ENCODE measurements at regions not wholly inside any gene's neighbourhood (a gene's known extent, or its start where the extent isn't known, plus 50 kb on each side); places are given as distances from the start of the nearest gene placed in this dataset.
A peak's percentile ranks its signal among the peaks of the same experiment; 100 is the strongest.
"Not testable (repeated sequence)": the region's sequence is repeated elsewhere in the genome, so short reads cannot be mapped to it uniquely, and the experiment has no call there.

DNA sequence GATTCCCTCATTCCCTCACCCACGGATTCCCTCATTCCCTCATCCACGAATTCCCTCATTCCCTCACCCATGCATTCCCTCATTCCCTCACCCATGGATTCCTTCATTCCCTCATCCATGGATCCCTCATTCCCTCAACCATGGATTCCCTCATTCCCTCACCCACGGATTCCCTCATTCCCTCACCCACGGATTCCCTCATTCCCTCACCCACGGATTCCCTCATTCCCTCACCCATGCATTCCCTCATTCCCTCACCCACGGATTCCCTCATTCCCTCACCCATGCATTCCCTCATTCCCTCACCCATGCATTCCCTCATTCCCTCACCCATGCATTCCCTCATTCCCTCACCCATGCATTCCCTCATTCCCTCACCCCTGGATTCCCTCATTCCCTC is 238.0 kb downstream of the TTLL2 start:
- H3K36me3 ChIP-seq (replicated peaks; ENCODE audit: control insufficient read depth, insufficient read depth, low read length), result not testable (repeated sequence)

DNA sequence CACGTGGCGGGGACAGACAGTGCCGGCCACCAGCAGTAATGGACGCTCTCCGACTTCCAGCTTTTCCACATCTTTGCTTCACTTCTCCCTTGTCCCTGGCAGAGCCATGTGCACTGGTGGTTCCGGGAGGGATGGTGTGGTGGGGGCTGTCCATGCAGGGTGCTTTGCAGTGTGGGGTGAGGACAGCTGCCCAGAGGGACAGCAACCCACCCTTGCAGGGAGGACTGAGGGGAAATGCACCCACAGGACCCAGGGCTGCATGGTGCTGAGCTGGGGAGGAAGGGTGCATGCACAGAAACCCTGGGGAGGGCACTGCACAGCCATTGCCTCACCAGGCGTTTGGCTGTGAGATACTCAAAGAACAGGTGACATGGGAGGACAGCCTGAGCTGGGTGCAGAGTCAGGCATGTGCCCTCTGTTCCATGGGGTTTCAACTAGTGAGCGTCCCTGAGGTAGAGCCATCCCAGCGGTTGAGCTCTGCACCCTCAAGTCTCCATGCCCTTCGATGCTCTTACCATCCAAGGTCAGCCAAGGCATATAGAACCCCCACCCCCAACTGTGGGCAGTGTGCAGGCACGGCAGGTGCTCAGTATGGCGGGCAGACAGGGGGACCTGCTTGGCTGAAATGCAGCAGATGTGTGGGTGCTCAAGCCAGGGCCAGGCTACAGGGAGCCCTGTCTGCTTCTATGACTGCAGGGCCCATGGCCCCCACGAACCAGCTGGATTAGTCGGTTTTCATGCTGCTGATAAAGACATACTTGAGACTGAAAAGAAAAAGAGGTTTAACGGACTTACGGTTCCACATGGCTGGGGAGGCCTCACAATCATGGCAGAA is 239.7 kb downstream of the TTLL2 start:
- peak; percentile 14 for DNase-seq
- Histone ChIP-seq H3K36me3 (replicated peaks; ENCODE audit: control insufficient read depth, insufficient read depth, low read length) (no peaks in the 10 kb centered on the region), H3K27me3 (ENCODE audit: control insufficient read depth, insufficient read depth, low read length) (no peaks in the 10 kb centered on the region), H3K4me3 (ENCODE audit: insufficient read depth, low read depth, low read length) (no peak overlapping the region)

More for the DNA sequence above, 238.0 kb downstream of the TTLL2 start:
- H3K4me3 ChIP-seq (ENCODE audit: insufficient read depth, low read depth, low read length); H3K27me3 ChIP-seq (ENCODE audit: control insufficient read depth, insufficient read depth, low read length); DNase-seq: not testable (repeated sequence)

- Histone ChIP-seq H3K4me3 (ENCODE audit: insufficient read depth, low read depth, low read length) (no peak overlapping the region), H3K27me3 (ENCODE audit: control insufficient read depth, insufficient read depth, low read length) (no peaks in the 10 kb centered on the region), H3K36me3 (replicated peaks; ENCODE audit: control insufficient read depth, insufficient read depth, low read length) (no peaks in the 10 kb centered on the region)
- peak; percentile 12 for DNase-seq
Measured at GRCh38 chr6:167565388-167565787, 240.5 kb downstream of the TTLL2 start.

DNA sequence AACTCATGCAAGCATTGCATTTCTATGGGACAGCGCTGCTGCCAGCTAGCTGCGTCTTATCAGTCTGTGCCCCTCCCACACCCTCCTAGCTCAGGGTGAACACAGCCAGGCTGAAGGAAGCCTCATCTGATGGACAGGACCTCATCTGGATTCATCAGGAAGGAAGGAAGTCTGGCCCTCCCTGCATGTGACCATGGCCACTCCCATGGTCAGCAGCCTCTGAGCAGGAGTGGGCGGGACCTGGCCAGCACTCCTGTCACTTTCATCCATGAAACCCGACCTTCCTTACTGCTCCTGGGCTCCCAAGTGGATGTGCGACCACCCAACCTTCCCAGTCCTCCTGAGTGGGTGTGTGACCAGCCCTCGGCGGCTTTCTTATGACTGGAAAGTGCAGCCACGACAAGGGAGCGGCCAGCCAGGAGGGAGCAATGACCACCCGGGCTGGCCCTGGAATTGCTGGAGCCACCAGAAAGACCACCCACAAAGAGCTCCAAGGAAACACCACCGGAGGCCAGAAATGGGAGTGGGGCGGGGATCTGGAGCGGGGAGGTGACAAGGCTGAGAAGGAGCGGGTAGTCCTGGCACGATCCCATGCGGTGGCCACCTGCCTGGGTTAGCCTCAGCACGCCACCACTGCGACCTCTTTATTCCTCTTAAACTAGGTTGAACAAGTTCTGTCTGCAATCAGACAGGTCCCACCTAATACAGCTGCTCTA is 241.2 kb downstream of the TTLL2 start:
- no peak overlapping the region for H3K4me3 ChIP-seq (ENCODE audit: insufficient read depth, low read depth, low read length)
- DNase-seq, result peak; percentile 63
- no peaks in the 10 kb centered on the region for H3K27me3 ChIP-seq (ENCODE audit: control insufficient read depth, insufficient read depth, low read length)
- H3K36me3 ChIP-seq (replicated peaks; ENCODE audit: control insufficient read depth, insufficient read depth, low read length), result no peaks in the 10 kb centered on the region

DNA sequence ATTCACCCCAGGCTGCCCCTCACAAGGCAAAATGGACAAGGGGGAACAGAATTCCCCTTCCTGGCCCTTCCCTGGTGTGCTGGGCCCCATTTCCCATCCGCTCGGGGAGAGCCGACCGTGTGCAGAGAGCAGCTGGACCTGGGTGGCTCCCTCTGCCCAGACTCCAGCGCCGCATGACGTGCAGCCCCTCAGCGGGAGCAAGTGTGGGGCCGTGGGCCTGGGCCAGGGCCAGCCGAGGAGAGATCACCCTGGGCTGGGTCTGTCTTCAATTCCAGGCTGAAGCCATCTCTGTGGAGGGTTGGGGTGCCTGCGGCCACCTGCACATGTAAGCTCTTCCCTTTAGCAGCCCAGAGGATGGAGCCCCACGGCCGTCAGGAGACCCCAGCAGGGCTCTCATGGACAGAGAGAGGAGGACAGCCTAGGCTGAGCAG is 241.8 kb downstream of the TTLL2 start:
- no peaks in the 10 kb centered on the region for H3K36me3 ChIP-seq (replicated peaks; ENCODE audit: control insufficient read depth, insufficient read depth, low read length)
- no peak overlapping the region for H3K4me3 ChIP-seq (ENCODE audit: insufficient read depth, low read depth, low read length)
- DNase-seq, result peak; percentile 51
- no peaks in the 10 kb centered on the region for H3K27me3 ChIP-seq (ENCODE audit: control insufficient read depth, insufficient read depth, low read length)

GRCh38 chr6:167567142-167568033 is 242.5 kb downstream of the TTLL2 start:
- H3K4me3 ChIP-seq (ENCODE audit: insufficient read depth, low read depth, low read length), result no peak overlapping the region
- H3K27me3 ChIP-seq (ENCODE audit: control insufficient read depth, insufficient read depth, low read length), result no peaks in the 10 kb centered on the region
- no peaks in the 10 kb centered on the region for H3K36me3 ChIP-seq (replicated peaks; ENCODE audit: control insufficient read depth, insufficient read depth, low read length)
- peak; percentile 51 for DNase-seq

GRCh38 chr6:167568407-167569024 is 243.6 kb downstream of the TTLL2 start:
- H3K36me3 ChIP-seq (replicated peaks; ENCODE audit: control insufficient read depth, insufficient read depth, low read length), result no peaks in the 10 kb centered on the region
- H3K4me3 ChIP-seq (ENCODE audit: insufficient read depth, low read depth, low read length), result no peak overlapping the region
- peak; percentile 36 for DNase-seq
- H3K27me3 ChIP-seq (ENCODE audit: control insufficient read depth, insufficient read depth, low read length), result no peaks in the 10 kb centered on the region

- no peaks in the 10 kb centered on the region for H3K36me3 ChIP-seq (replicated peaks; ENCODE audit: control insufficient read depth, insufficient read depth, low read length)
- H3K27me3 ChIP-seq (ENCODE audit: control insufficient read depth, insufficient read depth, low read length), result no peaks in the 10 kb centered on the region
- H3K4me3 ChIP-seq (ENCODE audit: insufficient read depth, low read depth, low read length), result no peak overlapping the region
- peak; percentile 38 for DNase-seq
Measured at GRCh38 chr6:167569041-167569805, 244.3 kb downstream of the TTLL2 start.

DNA sequence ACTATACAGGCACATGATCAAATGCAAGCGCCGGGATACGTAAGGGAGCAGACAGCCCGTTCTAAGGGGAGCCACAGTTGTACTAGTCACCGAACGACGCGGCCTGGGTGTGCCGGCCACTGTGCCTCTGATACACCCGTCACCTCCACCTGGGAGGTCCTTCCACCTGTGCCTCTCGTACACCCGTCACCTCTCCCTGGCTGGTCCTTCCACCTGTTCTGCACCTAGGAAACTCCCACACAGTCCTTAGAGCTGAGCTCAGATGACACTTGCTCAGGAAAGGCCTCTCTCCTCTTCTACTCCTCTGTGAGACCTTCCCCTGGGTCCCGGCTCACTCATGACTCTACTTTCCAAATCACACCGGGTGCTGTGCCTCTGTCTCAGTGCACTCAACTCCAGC is 245.0 kb downstream of the TTLL2 start:
- Histone ChIP-seq H3K4me3 (ENCODE audit: insufficient read depth, low read depth, low read length) (no peak overlapping the region), H3K36me3 (replicated peaks; ENCODE audit: control insufficient read depth, insufficient read depth, low read length) (no peaks in the 10 kb centered on the region), H3K27me3 (ENCODE audit: control insufficient read depth, insufficient read depth, low read length) (no peaks in the 10 kb centered on the region)
- DNase-seq, result peak; percentile 32

DNA sequence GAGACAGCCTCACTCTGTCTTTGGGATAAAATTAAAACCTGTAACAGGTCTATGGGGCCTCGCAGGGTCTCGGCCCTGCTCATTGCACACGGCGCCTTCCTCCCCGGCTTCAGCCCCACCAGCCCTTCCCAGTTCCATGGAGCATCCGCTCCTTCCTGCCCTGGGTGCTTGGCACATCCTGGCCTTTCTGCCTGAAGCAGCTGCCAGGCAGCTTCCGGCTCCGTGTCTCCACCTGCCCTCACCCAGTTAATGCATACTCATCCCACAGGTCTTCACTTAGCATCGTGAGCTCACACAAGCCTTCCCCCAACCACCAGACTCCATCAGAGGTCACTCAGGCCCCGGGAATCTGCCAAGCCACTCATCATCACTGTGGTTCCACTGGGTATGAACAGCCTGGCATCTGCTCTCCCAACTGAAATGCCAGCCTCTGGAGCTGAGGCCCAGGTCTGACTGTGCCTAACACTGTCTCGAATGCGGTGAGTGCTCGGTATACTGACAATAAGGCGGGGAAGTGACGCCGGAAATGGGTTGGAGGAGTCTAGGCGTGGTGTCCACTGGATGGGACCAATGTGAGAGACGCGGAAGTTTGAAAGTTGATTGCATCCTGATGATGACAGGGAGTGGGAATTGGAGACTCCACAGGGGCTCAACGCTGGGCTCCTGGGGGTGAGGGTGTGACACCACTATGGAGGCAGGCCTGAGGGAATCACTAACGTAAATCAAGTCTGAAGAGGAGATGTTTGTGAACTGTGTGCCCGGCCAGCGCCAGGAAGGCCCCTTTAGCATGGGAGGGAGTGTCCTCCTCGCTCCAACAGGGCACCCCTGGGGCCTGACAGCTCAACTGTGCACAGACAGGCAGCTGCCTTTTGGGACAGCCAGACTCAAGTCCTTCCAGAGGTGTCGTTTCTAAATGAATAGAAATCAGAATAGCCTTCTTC is 245.8 kb downstream of the TTLL2 start:
- no peaks in the 10 kb centered on the region for H3K27me3 ChIP-seq (ENCODE audit: control insufficient read depth, insufficient read depth, low read length)
- H3K36me3 ChIP-seq (replicated peaks; ENCODE audit: control insufficient read depth, insufficient read depth, low read length), result no peaks in the 10 kb centered on the region
- peak; percentile 37 for DNase-seq
- no peak overlapping the region for H3K4me3 ChIP-seq (ENCODE audit: insufficient read depth, low read depth, low read length)

DNA sequence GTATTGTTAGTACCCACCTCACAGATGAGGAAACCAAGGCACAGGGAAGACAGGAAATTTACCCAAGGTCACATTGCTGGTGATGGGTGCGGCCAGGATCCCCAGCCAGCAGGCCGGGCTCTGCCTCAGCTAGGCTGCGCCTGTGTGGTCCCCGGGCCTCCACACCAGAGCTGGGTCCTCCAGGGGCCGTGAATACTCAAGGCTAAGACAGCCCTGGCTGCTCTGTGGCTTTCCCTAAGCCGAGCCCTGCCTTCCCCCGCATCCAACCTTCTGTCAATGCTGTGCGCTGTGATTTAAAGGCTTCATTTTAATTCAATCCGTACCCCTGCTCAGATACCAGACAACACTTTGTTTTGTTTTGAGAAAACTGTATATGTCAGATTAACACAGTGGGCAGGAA is 246.7 kb downstream of the TTLL2 start:
- DNase-seq, result peak; percentile 63
- no peak overlapping the region for H3K4me3 ChIP-seq (ENCODE audit: insufficient read depth, low read depth, low read length)
- H3K36me3 ChIP-seq (replicated peaks; ENCODE audit: control insufficient read depth, insufficient read depth, low read length), result no peaks in the 10 kb centered on the region
- H3K27me3 ChIP-seq (ENCODE audit: control insufficient read depth, insufficient read depth, low read length), result no peaks in the 10 kb centered on the region

- H3K36me3 ChIP-seq (replicated peaks; ENCODE audit: control insufficient read depth, insufficient read depth, low read length), result no peaks in the 10 kb centered on the region
- no peak overlapping the region for H3K4me3 ChIP-seq (ENCODE audit: insufficient read depth, low read depth, low read length)
- no peaks in the 10 kb centered on the region for H3K27me3 ChIP-seq (ENCODE audit: control insufficient read depth, insufficient read depth, low read length)
- DNase-seq, result peak; percentile 53
Measured at GRCh38 chr6:167572106-167572505, 247.2 kb downstream of the TTLL2 start.

- Histone ChIP-seq H3K4me3 (ENCODE audit: insufficient read depth, low read depth, low read length) (no peak overlapping the region), H3K36me3 (replicated peaks; ENCODE audit: control insufficient read depth, insufficient read depth, low read length) (no peaks in the 10 kb centered on the region), H3K27me3 (ENCODE audit: control insufficient read depth, insufficient read depth, low read length) (no peaks in the 10 kb centered on the region)
- peak; percentile 66 for DNase-seq
Measured at GRCh38 chr6:167572841-167573271, 248.0 kb downstream of the TTLL2 start.
